DND-41 (cell line): ENCODE measurements at regions not wholly inside any gene's neighbourhood (a gene's known extent, or its start where the extent isn't known, plus 50 kb on each side); places are given as distances from the start of the nearest gene placed in this dataset.

ENCODE experiments used
- ATAC-seq: fragments of 200-7000 bp; cut with Tn5 transposase; 3 replicates; pipeline ENCODE4 v1.9.1; 2021; ENCODE audit warnings: low read depth; ENCODE audit not compliant: insufficient read depth
- DNase-seq: peaks from one replicate; pipeline ENCODE4 v3.0.0-alpha.2; 2020
- H2AFZ ChIP-seq: 2 replicates; pipeline ENCODE4 v1.6.0; 2012; ENCODE audit warnings: low read depth, low read length
- H3K27ac ChIP-seq: 2 replicates; pipeline ENCODE4 v1.5.1; 2012; ENCODE audit warnings: low read length, inconsistent platforms
- H3K27me3 ChIP-seq: fragments of 200-600 bp; sonication (generic); 2 replicates; pipeline ENCODE4 v1.6.0; 2012; ENCODE audit warnings: low read length, mild to moderate bottlenecking, inconsistent platforms; ENCODE audit not compliant: insufficient read depth, poor library complexity
- H3K36me3 ChIP-seq: 2 replicates; pipeline ENCODE4 v1.5.1; 2012; ENCODE audit warnings: low read length, inconsistent platforms; ENCODE audit not compliant: insufficient read depth
- H3K4me1 ChIP-seq: 2 replicates; pipeline ENCODE4 v1.5.1; 2012; ENCODE audit warnings: mild to moderate bottlenecking, low read length; ENCODE audit not compliant: insufficient read depth
- H3K4me2 ChIP-seq: 2 replicates; pipeline ENCODE4 v1.6.0; 2012; ENCODE audit warnings: mild to moderate bottlenecking, moderate library complexity, low read length, inconsistent platforms; ENCODE audit not compliant: insufficient read depth
- H3K4me3 ChIP-seq, 2 experiments: fragments of 200-600 bp in 1 of 2; shearing (Covaris generic) in 1 of 2; 2 replicates each; pipeline ENCODE4 v1.5.1; 2012 to 2016; ENCODE audit warnings: inconsistent platforms in 2 of 2, low read length in 2 of 2, mild to moderate bottlenecking in 2 of 2, low read depth in 1 of 2, moderate library complexity in 1 of 2
- H3K79me2 ChIP-seq: 2 replicates; pipeline ENCODE4 v1.6.0; 2012; ENCODE audit warnings: low read length, inconsistent platforms; ENCODE audit not compliant: insufficient read depth
- H3K9ac ChIP-seq: 2 replicates; pipeline ENCODE4 v1.6.0; 2012; ENCODE audit warnings: low read depth, mild to moderate bottlenecking, inconsistent platforms, low read length, moderate library complexity
- H3K9me3 ChIP-seq: 2 replicates; pipeline ENCODE4 v1.5.1; 2012; ENCODE audit warnings: low read length, moderate library complexity, mild to moderate bottlenecking, inconsistent platforms; ENCODE audit not compliant: insufficient read depth, severe bottlenecking
- H4K20me1 ChIP-seq: 2 replicates; pipeline ENCODE4 v1.6.0; 2012; ENCODE audit warnings: low read length; ENCODE audit not compliant: insufficient read depth
- CTCF ChIP-seq: IDR thresholded peaks from 2 replicates; pipeline ENCODE4 v1.5.1; 2012; ENCODE audit warnings: borderline replicate concordance, low read length, moderate library complexity, mild to moderate bottlenecking; ENCODE audit not compliant: poor library complexity, severe bottlenecking; ENCODE audit errors: extremely low read depth
- EZH2 ChIP-seq: IDR thresholded peaks from 3 replicates; pipeline ENCODE4 v1.6.1; 2012; ENCODE audit warnings: borderline replicate concordance, low read depth, mild to moderate bottlenecking, moderate library complexity, low read length, inconsistent platforms; ENCODE audit not compliant: severe bottlenecking

- Histone ChIP-seq H4K20me1 (no peaks in the 10 kb centered on the region), H3K79me2 (no peaks in the 10 kb centered on the region), H3K9ac (no peak overlapping the region), H3K36me3 (no peaks in the 10 kb centered on the region), H3K4me2 (no peak overlapping the region), H3K27ac (no peak overlapping the region), H2AFZ (no peak overlapping the region), H3K4me1 (no peaks in the 10 kb centered on the region), H3K9me3 (no peaks in the 10 kb centered on the region), H3K4me3 (no peak overlapping the region), H3K27me3 (no peaks in the 10 kb centered on the region)
- DNase-seq (no peak), ATAC-seq (no peak)
- TF ChIP-seq EZH2 = no peak
- no peak for TF ChIP-seq CTCF
These were observed 626.2 kb upstream of the CNTNAP2 start for GRCh38 chr7:145490356-145490755.

- Histone ChIP-seq H3K27me3 (no peaks in the 10 kb centered on the region), H3K9me3 (no peaks in the 10 kb centered on the region), H3K4me1 (no peaks in the 10 kb centered on the region), H3K4me2 (no peak overlapping the region), H3K36me3 (no peaks in the 10 kb centered on the region), H3K4me3 (no peak overlapping the region), H2AFZ (no peak overlapping the region), H3K79me2 (no peaks in the 10 kb centered on the region), H4K20me1 (no peaks in the 10 kb centered on the region), H3K27ac (no peak overlapping the region), H3K9ac (no peak overlapping the region)
- no peak for TF ChIP-seq CTCF
- TF ChIP-seq EZH2 = no peak
- ATAC-seq = no peak
- DNase-seq = no peak
These were observed 627.0 kb upstream of the CNTNAP2 start for GRCh38 chr7:145489609-145490008.

GRCh38 chr7:145488816-145489215 lies 627.8 kb upstream of the CNTNAP2 start:
- TF ChIP-seq EZH2 (no peak), CTCF (no peak)
- Histone ChIP-seq H4K20me1 (no peaks in the 10 kb centered on the region), H3K9ac (no peak overlapping the region), H3K4me2 (no peak overlapping the region), H3K27ac (no peak overlapping the region), H3K36me3 (no peaks in the 10 kb centered on the region), H2AFZ (no peak overlapping the region), H3K27me3 (no peaks in the 10 kb centered on the region), H3K79me2 (no peaks in the 10 kb centered on the region), H3K9me3 (no peaks in the 10 kb centered on the region), H3K4me3 (no peak overlapping the region), H3K4me1 (no peaks in the 10 kb centered on the region)
- no peak for DNase-seq
- ATAC-seq = no peak

GRCh38 chr7:145481985-145482384 lies 634.6 kb upstream of the CNTNAP2 start:
- Histone ChIP-seq H2AFZ (no peak overlapping the region), H3K4me2 (no peak overlapping the region), H4K20me1 (no peaks in the 10 kb centered on the region), H3K36me3 (no peaks in the 10 kb centered on the region), H3K9me3 (no peaks in the 10 kb centered on the region), H3K27ac (no peak overlapping the region), H3K27me3 (no peaks in the 10 kb centered on the region), H3K4me1 (no peaks in the 10 kb centered on the region), H3K9ac (no peak overlapping the region), H3K79me2 (no peaks in the 10 kb centered on the region), H3K4me3 (no peak overlapping the region)
- DNase-seq = no peak
- ATAC-seq = no peak
- TF ChIP-seq EZH2 (no peak), CTCF (no peak)
